Keratinocyte (primary cell): ENCODE measurements at regions not wholly inside any gene's neighbourhood (a gene's known extent, or its start where the extent isn't known, plus 50 kb on each side); places are given as distances from the start of the nearest gene placed in this dataset.

Experiments
- CTCF ChIP-seq, 3 experiments: IDR thresholded peaks in 1 of 3; conservative IDR thresholded peaks in 1 of 3; optimal IDR thresholded peaks in 1 of 3; 2 replicates in 2 of 3; 3 replicates in 1 of 3; pipeline versions ENCODE3 to v1.5.1; 2011; ENCODE audit warnings: low read length in 3 of 3, mild to moderate bottlenecking in 3 of 3, moderate library complexity in 2 of 3, control low read depth in 1 of 3, inconsistent platforms in 1 of 3; ENCODE audit not compliant: insufficient read depth in 2 of 3; ENCODE audit errors: extremely low read depth in 1 of 3
- EZH2 ChIP-seq: IDR thresholded peaks from one replicate; pipeline ENCODE4 v1.6.1; 2012; ENCODE audit warnings: inconsistent platforms, mild to moderate bottlenecking, low read length, moderate library complexity

- TF ChIP-seq CTCF (optimal IDR thresholded peaks at IDR 0.05 in 1 of 3, IDR thresholded peaks at IDR 0.05 in 1 of 3, conservative IDR thresholded peaks at IDR 0.05 in 1 of 3; ENCODE audit: extremely low read depth in 1 of 3, insufficient read depth in 2 of 3, low read length in 3 of 3): no peak
- TF ChIP-seq EZH2: no peak
These were observed 194.2 kb downstream of the GPAM start for GRCh38 chr10:111989136-111989911.
